Activated naive CD4-positive, alpha-beta T cell (primary cell): ENCODE measurements at regions not wholly inside any gene's neighbourhood (a gene's known extent, or its start where the extent isn't known, plus 50 kb on each side); places are given as distances from the start of the nearest gene placed in this dataset.

Experiments used
- DNase-seq, 4 experiments: peaks; one replicate each; lab custom pipeline; 2025; lab: John Stamatoyannopoulos, UW

DNA sequence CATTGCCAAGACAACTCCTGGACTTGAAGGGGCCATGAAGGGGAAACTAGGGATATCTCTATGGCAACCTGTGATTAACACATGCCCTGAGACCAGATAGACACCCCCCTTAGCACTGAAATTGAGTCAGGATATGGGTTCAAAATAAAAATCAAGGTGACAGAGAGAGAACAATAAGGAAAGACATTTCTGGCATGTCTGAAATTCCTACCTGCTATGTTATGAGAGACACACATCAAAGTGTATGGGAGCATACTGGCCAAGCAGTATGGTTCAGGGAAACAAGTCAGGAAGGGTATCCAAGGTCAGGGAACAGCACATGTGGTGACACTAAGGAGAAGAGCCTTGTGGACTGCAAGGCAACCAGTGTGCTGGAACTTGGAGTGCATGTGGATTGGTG is 388.7 kb downstream of the SHQ1 start:
- DNase-seq, result no peak

DNA sequence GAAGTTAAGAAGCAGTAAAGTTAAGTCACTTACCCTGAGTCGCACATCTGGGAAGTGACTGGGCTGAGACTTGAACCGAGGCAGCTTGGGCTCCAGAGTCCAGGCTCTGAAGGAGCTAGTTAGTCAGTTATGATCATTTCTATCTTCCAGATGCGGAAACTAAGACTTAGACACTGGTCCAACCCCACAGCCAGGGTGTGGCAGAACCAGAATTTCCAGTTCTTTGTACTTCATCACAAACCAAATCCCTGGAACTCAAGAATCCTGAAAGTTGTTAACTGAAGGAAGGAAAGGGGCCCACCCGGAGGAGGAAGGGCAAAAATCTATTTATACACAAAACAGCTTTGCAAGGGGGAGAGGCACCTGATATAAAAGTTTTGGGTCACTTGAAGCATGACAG is 389.9 kb downstream of the SHQ1 start:
- DNase-seq, result no peak

DNA sequence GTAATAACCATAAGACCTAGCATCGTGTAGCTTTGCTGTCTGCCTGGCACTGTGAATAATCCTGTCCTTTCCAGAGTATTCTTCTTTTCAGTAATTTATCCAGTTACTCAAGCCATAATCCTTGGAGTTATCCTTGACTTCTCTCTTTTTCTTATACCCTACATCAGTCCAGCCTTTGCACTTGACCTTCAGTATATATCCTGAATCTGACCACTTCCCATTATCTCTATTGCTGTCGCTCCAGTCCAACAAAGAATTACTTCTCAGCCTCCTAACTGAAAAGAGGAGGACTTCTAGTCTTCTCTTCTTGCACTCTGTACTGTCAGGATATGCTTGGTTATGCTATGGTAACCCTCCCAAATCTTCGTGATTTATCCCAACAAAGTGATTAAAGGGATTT is 393.8 kb downstream of the SHQ1 start:
- DNase-seq, result no peak

DNA sequence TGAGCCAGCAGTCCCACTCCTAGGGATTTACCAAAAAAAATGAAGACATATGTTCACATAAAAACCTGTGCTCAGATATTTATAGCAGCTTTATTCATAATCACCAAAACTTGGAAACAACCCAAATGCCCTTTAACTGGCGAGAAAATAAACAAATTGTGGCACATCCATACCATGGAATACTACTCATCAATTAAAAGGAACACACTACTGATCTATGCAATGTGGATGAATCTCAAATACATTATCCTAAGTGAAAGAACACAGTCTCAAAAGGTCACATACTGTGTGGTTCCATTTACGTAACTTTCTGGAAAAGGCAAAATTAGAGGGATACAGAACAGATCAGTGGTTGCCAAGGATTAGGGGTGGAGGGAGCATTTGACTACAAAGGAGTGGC is 394.5 kb downstream of the SHQ1 start:
- DNase-seq, result no peak

DNA sequence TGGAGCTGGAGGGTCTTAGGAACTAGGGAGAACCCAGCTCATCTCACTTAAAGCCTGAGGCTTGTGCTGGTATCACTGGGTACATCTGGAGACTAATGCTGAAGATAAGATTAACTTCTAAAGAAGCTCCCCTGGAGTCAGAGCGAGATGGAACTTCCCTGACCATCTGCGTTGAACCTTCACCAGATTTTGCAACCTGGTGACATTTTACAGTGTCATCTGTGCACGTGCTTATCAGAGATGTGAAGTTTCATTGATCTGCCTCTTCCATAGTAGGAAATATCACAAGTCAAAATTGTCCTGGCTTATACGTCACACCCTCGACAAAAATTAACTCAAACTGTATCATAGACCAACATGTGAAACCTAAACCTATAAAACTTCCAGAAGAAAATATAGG is 395.5 kb downstream of the SHQ1 start:
- no peak for DNase-seq

DNA sequence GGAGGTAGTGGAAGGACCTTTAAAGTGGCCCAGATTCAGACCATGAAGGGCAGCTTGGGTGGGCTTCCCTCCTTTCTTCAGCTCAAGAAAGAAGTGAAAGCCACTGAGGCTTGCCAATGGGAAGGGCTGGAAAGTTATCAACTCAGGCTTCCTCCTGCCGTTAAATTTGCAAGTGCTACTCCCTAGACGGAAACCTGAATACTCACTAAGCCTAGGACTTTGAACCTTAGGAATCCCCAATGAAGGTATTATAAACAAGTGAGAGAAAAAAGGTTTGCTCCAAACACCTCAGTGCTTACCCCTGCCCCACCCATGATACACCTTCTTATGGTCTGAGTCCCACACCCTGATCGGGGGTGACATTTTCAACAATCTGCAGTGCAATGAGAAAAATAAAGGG is 396.4 kb downstream of the SHQ1 start:
- no peak for DNase-seq

DNA sequence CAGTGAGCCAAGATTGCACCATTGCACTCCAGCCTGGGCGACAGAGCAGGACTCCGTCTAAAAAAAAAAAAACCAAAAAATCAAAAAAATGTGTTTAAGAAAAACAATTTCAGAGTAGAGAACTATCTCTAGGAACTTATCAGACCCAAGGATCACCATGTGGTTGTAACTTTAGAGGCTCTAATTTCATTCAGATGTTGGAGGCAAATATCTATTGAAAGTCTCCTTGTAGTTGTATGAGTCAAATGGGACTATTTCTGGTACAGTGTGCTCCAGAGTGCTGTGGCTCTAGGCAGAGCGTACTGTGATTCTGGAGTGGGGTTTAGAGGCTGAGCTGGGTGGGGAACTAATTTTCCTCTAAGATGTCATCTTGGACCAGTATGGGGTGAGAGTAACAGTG is 398.7 kb downstream of the SHQ1 start:
- no peak for DNase-seq

DNA sequence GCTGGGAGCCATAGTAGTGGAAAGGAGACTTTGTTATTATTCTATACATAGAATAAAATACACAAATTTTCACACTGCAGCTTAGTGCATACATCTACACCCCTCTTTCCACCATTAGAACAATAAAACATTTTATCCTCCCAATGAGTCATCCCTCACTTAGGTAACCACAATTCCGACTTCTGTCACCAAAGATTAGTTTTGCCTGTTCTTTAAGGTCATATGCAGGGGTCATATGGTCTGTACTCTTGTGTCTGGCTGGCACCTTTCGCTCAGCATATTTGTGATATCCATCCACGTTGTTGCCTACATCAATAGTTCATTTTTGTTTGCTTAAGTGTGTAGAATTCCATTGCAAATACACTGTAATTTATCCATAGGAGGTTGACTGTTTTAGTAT is 399.4 kb downstream of the SHQ1 start:
- no peak for DNase-seq

DNA sequence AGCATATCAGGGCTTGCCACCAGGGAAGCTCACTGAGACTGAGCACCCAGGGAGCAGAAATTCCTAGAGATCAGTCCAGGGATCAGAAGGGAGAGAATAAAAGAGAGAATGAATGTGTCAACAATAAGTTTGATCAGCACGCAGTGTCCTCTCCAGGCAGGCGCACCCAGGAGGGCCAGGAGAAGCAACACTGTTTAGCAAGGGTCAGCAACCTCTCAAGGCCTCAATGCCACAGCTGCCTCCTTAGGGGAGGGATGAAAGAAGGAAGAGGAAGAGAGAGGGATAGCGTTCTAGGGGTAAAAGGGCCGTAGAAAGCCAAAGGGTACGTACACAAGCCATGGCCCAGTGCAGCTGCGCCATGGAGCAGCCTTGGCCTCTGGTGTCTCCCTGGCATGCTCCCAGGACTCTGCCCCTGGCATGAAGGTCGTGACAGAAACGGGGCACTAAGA is 399.8 kb downstream of the SHQ1 start:
- DNase-seq, result no peak

DNA sequence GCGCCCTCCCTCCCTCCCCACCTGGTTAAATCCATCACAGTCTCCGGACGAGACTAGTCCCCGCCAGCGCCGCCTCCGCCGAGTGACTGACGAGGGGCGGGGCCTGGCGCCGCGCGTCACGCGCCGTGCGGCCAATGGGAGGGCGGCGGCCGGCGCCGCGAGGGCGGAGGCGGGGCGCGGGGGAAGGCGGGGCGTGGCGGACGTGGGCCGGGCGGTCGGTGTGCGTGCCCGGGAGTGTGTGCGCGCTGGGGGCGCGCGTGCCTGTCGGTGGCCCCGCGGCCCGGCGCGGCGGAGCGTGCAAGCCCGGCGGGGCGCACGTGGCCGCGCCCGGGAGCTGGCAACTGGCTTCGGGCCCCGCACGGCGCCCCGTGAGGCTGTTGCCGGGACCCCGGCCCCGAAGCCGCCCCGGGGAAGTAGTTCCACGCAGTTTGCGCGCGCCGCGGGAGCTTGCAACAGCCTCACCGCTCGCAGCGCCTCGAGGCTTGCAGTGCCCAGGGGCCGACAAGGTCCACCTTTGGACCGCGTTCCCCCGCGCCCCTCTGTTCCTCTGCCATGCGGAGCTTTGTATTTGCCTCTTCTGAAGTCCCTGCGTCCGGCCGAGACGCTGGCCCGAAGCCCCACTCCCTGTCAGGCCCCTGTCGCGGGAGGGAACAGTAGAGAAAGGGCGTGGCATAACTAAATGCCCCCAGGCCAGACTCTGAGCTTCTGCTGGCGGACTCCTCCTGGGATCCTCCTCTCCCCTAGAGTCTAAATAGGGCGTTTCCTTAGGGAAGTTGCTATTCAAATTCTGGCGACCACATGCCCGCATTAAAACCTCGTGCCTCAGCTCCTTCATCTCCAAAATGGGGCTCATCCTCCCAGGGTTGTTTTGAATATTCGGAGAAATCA is 400.9 kb downstream of the SHQ1 start:
- DNase-seq, result peak; percentile 78 to 93 (median 84)

DNA sequence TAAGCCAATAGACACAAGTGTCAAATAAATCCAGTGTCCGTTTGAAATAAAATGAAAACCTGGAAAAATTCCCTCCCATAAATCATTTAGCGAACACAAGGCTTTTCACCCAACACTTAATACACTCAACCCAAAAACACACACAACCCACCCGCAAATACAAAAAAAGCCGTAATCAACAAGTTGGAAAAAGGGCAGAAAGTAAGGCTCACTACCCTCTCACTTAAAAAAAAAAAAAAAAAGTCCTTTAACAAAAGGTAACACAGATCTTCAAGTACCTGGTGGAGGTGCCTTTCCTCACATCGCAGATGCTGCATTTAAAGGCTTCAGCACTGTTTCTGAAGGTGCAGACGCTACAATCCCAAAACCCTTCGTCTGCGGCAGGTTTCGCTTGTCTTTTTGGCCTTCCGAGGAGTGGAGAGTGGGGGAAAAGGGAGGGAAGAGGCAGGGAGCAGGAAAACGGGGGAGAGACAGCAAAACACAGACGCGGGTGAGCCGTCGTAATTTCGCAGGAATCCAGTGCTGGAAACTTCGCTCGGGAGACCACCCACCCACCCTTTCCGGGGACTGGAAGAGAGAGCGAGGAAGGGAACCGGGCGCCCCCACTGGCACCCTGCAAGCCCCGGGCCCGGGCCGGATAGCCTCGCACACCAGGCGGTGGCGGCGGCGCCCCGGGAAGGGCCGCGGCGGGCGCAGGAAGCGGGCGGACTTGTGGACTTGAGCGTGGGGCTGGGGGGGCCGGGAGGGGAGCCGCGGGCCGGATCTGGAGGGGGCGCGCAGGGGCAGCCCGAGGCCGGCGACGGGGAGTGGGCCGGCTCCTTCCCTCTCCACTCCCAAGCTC is 401.8 kb downstream of the SHQ1 start, which contains the start of gene RYBP:
RYBP (minus strand) TSS at position 404 of the 841 bp plus-strand sequence.
- DNase-seq, result peak in 3 of 4 experiments; percentile 39 to 58 (median 45)

DNA sequence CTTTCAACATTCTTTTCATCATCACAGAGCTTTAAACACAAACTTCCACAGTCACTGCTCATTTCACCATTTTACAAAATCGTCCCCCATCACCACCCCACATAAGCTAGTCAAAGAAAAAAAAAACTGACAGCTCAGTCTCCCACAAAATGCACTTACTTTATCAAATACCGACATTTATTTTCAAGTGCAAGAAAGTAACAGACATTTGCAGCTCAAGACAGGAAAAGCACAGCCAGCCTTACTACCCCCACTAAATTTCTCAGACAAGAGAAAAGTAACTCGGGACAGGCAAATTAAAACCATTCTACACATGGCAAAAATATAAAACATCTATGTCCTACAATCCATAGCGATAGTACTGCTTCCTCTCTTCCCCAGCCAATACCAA is 402.4 kb downstream of the SHQ1 start:
- no peak for DNase-seq

DNA sequence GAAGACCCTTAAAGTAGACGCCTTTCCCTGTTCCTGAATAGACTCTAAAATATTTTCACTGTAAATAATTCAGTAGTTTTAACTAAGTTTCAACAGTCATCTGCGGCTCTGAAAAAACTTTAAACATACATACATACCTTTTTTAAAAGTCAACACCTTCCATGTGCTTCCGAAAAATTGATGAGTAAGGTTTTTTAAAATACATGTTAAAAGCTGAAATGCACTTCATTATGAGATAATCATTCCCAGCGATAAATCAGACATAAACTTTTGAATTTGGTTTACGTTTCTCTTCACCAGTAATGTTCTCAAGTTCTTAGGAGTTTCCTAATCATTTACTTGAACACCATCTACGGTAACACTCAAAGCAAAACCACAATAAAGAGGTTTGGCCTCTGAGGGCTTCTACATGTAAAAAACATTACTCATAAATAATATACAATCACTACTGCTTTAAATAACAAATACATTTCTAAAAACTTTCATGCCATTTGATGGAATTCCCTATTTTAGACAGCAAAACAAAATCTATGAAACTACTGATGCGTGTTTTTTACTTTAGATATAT is 403.5 kb downstream of the SHQ1 start:
- DNase-seq, result no peak

DNA sequence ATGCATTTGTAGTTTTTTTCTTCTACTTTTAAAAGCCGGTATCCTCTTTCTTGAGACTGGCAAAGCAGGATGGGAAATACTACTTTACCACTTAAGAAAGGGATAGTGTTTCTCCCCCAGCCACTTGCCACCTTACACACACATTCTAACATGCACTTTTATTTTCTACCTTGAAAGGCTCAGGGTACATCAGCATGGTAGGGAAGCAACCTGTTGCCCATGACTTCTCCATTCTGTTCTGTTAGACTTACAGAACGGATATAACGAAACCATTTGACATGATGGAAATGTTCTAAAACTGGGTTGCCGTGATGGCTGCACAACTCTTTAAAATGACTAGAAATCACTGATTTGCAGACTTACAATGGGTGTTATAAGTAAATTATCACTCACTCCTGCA is 405.5 kb downstream of the SHQ1 start:
- DNase-seq, result no peak

DNA sequence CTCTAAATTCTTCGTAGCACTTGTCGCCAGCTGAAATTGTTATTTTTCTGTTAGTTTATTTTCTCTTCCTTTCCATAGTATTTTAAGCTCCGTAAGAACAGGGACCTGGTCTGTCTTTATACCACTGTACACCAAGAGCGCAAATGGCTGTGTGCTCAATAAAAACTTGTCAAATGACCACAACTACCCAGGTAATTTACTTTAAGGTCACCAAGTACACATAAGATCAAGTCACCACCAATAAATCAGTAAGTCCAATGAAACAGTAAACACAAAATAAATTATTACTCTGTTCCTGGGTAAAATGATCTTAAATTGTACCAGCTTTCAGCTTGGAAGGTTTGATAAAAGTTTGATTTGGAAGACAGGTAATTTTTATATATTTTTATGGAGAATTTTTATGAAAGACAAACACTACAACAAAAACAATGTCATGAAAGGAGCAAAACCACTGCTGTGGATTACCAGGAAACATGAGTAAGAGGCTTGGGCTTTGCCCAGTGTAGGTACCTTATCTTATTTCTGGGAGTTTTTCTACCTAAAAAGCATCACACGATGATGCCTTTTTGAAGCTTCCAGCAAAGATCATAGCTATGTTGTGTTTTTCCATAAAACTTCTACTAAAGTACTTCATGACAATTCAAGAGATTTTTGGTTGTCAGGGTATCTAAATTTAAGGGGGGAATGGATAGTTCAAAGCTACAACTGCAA is 406.8 kb downstream of the SHQ1 start:
- no peak for DNase-seq

DNA sequence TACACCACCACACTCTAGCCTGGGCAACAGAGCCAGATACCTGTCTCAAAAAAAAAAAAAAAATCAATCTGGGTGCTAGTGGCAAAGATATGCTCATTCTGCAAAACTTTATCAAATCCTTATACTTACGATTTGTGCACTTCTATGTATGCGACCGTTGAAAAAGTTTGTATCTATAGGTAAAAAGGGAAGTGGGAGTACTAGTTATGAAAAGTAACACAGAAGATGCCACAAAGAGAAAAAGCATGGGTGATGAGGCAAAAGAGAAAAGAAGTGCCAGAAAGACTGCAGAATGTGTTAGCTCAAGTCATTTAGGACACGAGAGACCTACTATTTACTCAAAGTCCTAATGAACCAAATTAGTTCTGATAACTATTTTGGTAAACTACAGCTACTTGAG is 407.8 kb downstream of the SHQ1 start:
- DNase-seq, result no peak

DNA sequence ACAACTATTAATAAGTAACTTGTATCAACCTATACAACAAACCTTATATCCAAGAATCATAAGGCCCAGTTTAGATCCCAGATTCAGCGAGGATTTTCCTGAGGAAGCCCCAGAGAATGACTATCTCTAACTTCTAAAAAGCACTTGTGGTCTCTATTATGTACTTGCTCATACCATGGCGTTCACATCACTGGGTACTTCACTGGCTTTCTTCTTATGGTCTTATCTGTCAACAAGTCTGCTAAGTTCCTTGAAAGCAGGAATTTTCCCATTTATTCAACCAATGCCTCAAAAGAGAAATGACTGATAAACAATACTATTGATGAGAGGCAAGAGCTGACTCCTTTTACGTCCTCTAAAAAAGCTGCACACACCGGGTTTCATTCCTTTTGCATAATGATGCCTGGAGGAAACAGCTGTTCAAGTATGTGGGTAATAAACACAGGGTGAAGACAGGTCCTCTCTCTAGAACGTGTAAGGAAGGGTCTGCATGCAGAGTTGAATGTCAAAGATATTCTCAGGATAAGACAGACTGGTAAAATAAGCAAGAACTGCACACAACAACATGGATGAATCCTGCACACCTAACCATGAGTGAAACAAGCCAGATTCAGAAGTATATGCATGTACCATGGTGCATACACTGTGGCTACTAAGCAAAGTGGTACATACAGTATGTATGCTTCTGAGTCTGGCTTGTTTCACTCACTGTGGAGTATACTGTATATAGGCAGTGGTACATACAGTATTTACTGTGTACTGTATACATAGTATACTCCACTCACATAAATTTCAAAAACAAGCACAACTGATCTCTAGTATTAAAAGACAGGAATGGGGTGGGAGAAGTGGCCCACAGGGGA is 408.7 kb downstream of the SHQ1 start:
- DNase-seq, result no peak

DNA sequence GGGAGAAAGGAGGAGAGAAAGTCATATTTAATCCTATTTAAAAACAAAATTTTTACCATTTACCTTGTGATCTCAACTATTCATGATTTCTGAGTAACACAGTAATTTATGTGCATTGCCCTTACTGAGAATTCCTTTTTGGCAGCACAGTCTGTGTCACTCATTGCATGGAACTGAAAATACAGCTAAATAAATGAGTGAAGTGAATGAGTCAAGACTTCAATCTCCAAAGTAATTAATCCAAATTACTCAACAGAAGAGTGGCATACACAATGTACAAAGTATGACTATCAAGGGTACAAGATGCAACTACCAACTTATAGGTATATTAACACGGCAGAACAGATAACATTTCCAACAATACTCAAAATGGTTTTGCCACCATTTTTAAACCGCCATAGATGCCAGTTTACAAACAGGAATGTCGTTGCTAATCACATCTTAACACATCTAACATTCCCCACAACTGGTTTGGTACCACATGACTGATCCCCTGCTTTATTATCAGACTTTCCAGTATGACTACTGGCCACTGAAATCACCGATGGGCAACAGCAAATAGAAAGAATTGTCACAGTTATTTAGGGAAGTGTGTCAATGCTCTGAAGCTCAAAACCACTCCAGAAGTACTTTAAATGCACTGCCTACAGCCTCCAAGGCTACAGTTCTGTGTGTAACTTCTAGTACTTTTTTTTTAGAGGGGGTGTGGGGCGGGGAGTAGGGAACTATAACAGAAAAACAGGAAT is 410.4 kb downstream of the SHQ1 start:
- DNase-seq, result no peak

DNA sequence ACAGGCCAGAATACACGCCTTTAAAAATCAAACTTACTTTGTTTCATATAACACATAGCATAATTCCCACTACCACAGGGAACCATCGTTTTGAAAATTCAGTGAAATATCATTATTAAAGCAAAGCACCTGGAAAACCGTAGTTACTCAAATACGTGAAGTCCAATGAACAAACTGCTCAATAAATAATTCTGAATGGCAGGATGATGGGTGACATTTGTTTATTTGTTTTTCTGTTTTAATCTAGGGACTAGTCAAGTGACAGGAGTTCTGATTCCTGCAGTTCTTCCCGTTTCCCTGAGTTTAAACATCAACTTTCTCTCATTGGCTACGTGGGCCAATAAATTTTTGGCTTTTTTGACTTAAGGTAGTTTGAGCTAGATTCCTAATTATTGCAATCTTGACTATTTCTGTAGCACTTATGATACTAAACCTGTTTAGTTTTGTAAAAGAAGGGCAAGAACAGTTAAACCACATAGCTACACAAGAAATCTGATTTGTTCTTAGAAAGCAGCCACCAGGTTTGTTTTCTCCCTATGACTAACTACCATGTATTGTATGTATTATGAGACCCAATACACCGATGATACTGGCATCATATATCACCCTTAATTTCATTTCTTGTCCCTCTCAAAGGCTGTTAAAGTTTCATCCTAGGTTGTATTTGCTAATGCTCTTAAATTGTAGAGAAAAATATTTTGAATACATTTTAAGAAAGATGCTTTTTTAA is 411.2 kb downstream of the SHQ1 start:
- DNase-seq, result no peak

DNA sequence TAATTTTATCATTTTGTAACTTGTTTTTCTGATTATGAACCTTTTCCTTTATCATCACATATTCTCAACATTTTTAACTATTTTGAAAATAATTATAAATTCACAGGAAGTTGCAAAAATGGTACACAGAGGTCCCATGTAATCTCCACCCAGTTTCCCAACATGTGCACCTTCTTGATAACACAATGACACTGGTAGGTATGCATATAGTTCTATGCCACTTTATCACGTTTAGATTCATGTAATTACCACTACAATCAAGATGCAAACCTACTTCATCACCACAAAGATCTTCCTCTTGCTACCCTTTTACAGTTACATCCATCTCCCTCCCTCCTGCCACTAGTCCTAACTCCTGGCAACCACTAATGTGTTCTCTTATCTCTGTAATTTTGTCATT is 413.9 kb downstream of the SHQ1 start:
- no peak for DNase-seq
